ENCODE measurements at regions not wholly inside any gene's neighbourhood (a gene's known extent, or its start where the extent isn't known, plus 50 kb on each side); places are given as distances from the start of the nearest gene placed in this dataset.

GRCh38 chr5:52734557-52734956, 53.2 kb upstream of the ITGA1 start:
- no peak for DNase-seq

GRCh38 chr5:52735139-52735538, 52.6 kb upstream of the ITGA1 start:
- no peak for DNase-seq
